ENCODE measurements at regions not wholly inside any gene's neighbourhood (a gene's known extent, or its start where the extent isn't known, plus 50 kb on each side); places are given as distances from the start of the nearest gene placed in this dataset.

GRCh38 chr4:35975617-35976355 lies 268.5 kb downstream of the ARAP2 start:
- no peak for TF ChIP-seq CTCF (IDR thresholded peaks at IDR 0.05; ENCODE audit: borderline replicate concordance, insufficient read depth, low read depth, low read length)

GRCh38 chr4:35978551-35978950 lies 265.8 kb downstream of the ARAP2 start:
- H3K4me3 ChIP-seq (ENCODE audit: low read depth, low read length) = no peak overlapping the region
- TF ChIP-seq CTCF (IDR thresholded peaks at IDR 0.05; ENCODE audit: borderline replicate concordance, insufficient read depth, low read depth, low read length) = no peak

More at GRCh38 chr4:35975617-35976355, 268.5 kb downstream of the ARAP2 start:
- H3K4me3 ChIP-seq (ENCODE audit: low read depth, low read length) = no peak overlapping the region

- no peak for TF ChIP-seq CTCF (IDR thresholded peaks at IDR 0.05; ENCODE audit: borderline replicate concordance, insufficient read depth, low read depth, low read length)
- no peak overlapping the region for H3K4me3 ChIP-seq (ENCODE audit: low read depth, low read length)
These were observed 262.0 kb downstream of the ARAP2 start for GRCh38 chr4:35982318-35982717.

- no peak for TF ChIP-seq CTCF (IDR thresholded peaks at IDR 0.05; ENCODE audit: borderline replicate concordance, insufficient read depth, low read depth, low read length)
- no peak overlapping the region for H3K4me3 ChIP-seq (ENCODE audit: low read depth, low read length)
These were observed 257.8 kb downstream of the ARAP2 start for GRCh38 chr4:35986537-35986936.

- TF ChIP-seq CTCF (IDR thresholded peaks at IDR 0.05; ENCODE audit: borderline replicate concordance, insufficient read depth, low read depth, low read length) = no peak
- H3K4me3 ChIP-seq (ENCODE audit: low read depth, low read length) = no peak overlapping the region
These were observed 250.7 kb downstream of the ARAP2 start for GRCh38 chr4:35993606-35994005.

- H3K4me3 ChIP-seq (ENCODE audit: low read depth, low read length) = no peak overlapping the region
- TF ChIP-seq CTCF (IDR thresholded peaks at IDR 0.05; ENCODE audit: borderline replicate concordance, insufficient read depth, low read depth, low read length) = no peak
These were observed 243.3 kb downstream of the ARAP2 start for GRCh38 chr4:36000941-36001557.

- H3K4me3 ChIP-seq (ENCODE audit: low read depth, low read length) = no peak overlapping the region
- no peak for TF ChIP-seq CTCF (IDR thresholded peaks at IDR 0.05; ENCODE audit: borderline replicate concordance, insufficient read depth, low read depth, low read length)
These were observed 241.3 kb downstream of the ARAP2 start for GRCh38 chr4:36003051-36003450.

All from GM12875 (cell line).